ENCODE measurements at regions not wholly inside any gene's neighbourhood (a gene's known extent, or its start where the extent isn't known, plus 50 kb on each side); places are given as distances from the start of the nearest gene placed in this dataset.

- TF ChIP-seq ZFPM2 (CRISPR knock-in tag; IDR thresholded peaks at IDR 0.05) (no peak), ZC3H11A (IDR thresholded peaks at IDR 0.05; ENCODE audit: low read depth, low read length) (no peak)
These were observed 337.2 kb upstream of the ZNF385D start (continued) for GRCh38 chr3:22088204-22088603.

GRCh38 chr3:22089284-22089683, 338.3 kb upstream of the ZNF385D start:
- no peak overlapping the region for H3K27ac ChIP-seq (ENCODE audit: extremely low read depth, low read depth, low read length)
- ChIA-PET POLR2A (no interaction called here), CTCF (ENCODE audit: low intra/inter-chr PET ratio) (no interaction called here)
- no peaks in the 10 kb centered on the region for H3K9me1 ChIP-seq (ENCODE audit: control insufficient read depth, insufficient read depth, low read length)
- no peak overlapping the region for H3K9ac ChIP-seq (ENCODE audit: insufficient read depth in 1 of 2, low read depth in 2 of 2, low read length in 2 of 2)
- DNase-seq (ENCODE audit: extremely low read depth in 1 of 4, low spot score in 3 of 4) (peak in 1 of 4 experiments; percentile 1), ATAC-seq (no peak; the same call in 2 of the 3 replicates), FAIRE-seq (no peak)
- no peaks in the 10 kb centered on the region for H3K36me3 ChIP-seq (ENCODE audit: control insufficient read depth, insufficient read depth, low read length)
- WGBS (ENCODE audit: insufficient coverage, low coverage, missing lambda C conversion rate): 2% methylated on average over 4 of the region's 4 CpGs
- in situ Hi-C loops (cut with MboI): no loop called here
- peak in 1 of 2 experiments; percentile 56; a peak in 3 of 4 replicates for TF ChIP-seq RAD21 (CRISPR knock-in tag; conservative IDR thresholded peaks at IDR 0.05 in 1 of 2, IDR thresholded peaks at IDR 0.05 in 1 of 2)
- TF ChIP-seq ZNF134 (CRISPR knock-in tag; conservative IDR thresholded peaks at IDR 0.05): no peak
- peak in 1 of 3 experiments; percentile 37; a peak in 2 of 6 replicates for TF ChIP-seq CTCF (IDR thresholded peaks at IDR 0.05 in 2 of 3, conservative IDR thresholded peaks at IDR 0.05 in 1 of 3; ENCODE audit: insufficient read depth in 2 of 3, low read depth in 1 of 3, low read length in 3 of 3)
- H4K20me1 ChIP-seq (replicated peaks; ENCODE audit: control insufficient read depth, insufficient read depth, low read length): no peaks in the 10 kb centered on the region
- no TSS peak for BruUV-seq (replicated peaks)
- no peak overlapping the region for H2AFZ ChIP-seq (ENCODE audit: low read depth, low read length)
- H3K9me3 ChIP-seq (replicated peaks; ENCODE audit: control insufficient read depth, insufficient read depth, low read depth, low read length): peaks cover 1% of the 10 kb centered on the region; the same call in 1 of the 2 replicates
- intact Hi-C loops (cut with micrococcal nuclease): no loop called here
- no peak overlapping the region for H3K4me3 ChIP-seq
- H3K27me3 ChIP-seq (ENCODE audit: control insufficient read depth in 2 of 2, insufficient read depth in 2 of 2, low read length in 2 of 2): no peaks in the 10 kb centered on the region
- H3K4me2 ChIP-seq (ENCODE audit: insufficient read depth, low read length): no peak overlapping the region
- H3K4me1 ChIP-seq (replicated peaks in 1 of 2; ENCODE audit: control insufficient read depth in 2 of 2, insufficient read depth in 2 of 2, low read length in 2 of 2): no peaks in the 10 kb centered on the region
- no peaks in the 10 kb centered on the region for H3K79me2 ChIP-seq (ENCODE audit: control insufficient read depth, insufficient read depth, low read length)
